ACHN (cell line): ENCODE measurements at regions not wholly inside any gene's neighbourhood (a gene's known extent, or its start where the extent isn't known, plus 50 kb on each side); places are given as distances from the start of the nearest gene placed in this dataset.

ENCODE experiments used
- DNase-seq: peaks from one replicate; pipeline ENCODE4 v3.0.0-alpha.2; 2015
- in situ Hi-C: cut with HindIII; loops from 2 replicates; pipeline ENCODE4 v1.10.0; 2017; ENCODE audit warnings: low sequenced_read_pairs, low pct_ligation_motif_present, low pct_unique_long_range_greater_than_20kb

DNA sequence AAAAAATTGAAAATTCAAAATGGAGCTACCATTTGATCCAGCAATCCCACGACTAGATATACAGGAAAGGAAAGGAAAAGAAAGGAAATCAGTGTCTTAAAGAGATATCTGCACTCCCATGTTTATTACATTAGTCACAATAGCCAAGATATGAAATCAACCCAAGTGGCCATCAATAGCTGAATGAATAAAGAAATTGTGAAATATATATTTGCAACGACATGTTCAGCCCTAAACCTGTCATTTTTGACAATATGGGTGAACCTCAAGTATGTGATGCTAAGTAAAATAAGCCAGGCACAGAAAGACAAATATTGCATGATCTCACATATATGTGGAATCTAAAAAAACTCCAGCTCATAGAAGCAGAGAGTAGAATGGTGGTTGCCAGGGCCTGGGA lies 155.1 kb downstream of the ANXA5 start:
- in situ Hi-C loops, result no loop called here
- no peak for DNase-seq

DNA sequence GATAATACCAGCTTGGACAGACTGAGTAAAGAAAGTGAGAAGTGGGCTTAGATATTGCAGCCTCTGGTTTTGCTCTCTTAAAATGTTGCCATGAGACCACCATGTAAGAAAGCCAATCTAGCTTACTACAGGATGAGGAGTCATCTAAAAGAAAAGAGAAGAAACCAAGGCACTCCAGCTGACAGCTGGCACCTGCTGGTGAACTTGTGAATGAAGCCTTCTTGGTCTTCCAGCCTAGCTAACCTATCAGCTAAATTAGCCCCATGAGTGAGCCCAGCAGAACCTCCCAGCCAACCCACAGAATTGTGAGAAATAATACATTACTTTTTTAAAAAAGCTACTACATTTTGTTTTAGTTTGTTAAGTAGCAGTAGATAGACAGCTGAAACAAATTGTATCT lies 154.5 kb upstream of the QRFPR start:
- no peak for DNase-seq
- in situ Hi-C loops, result no loop called here

- in situ Hi-C loops, result no loop called here
- DNase-seq, result no peak
Measured at GRCh38 chr4:121534187-121534586, 153.4 kb upstream of the QRFPR start.

- in situ Hi-C loops, result no loop called here
Measured at GRCh38 chr4:121526509-121526908, 145.7 kb upstream of the QRFPR start.

DNA sequence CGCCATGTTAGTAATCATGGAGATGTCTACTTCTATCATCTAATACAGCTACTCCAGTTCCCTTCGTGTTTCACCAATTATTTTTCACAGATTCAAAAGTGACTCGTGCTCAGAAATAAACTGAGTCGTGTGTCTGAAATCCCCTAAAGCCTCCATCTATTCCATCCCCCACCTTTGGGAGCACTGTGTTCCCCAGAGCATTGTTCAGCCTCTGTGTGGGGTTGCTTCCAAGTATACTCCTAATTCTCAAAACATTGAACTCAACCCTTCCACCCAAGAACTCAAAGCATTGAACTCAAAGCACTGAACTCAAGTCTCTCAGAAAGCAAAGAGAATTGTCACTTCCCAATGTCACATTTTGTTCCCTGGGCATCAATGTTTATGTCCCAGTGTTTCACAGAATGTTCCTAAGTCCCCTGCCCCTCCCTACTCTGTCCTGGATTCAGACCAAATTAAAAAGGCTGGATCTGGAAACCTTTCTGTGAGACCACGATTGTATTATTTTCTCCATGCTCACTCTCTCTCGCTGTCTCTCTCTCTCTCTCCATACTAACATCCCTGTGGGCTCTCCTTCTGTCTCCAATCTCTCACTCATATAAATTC lies 138.5 kb upstream of the QRFPR start:
- in situ Hi-C loops, result no loop called here
- no peak for DNase-seq

More at GRCh38 chr4:121526509-121526908, 145.7 kb upstream of the QRFPR start:
- no peak for DNase-seq

DNA sequence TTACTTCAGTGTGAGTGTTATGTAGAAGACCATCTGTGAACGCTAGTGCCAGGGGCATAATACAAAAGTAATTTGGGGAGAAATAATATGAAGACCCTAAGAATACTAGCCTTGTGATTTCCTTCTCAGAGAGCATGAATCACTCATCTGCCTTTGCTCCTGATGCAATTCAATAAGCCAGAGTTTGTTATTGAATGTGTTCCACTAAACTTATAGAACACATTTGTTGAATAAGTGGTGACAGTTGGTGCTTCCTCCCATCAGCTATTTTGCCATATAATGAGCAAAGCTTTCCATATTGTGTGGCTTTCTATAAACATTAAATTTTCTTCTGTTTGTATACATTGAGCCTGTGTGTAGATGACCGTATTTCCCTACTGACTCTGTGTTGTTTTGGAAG lies 136.4 kb upstream of the QRFPR start:
- DNase-seq, result no peak
- in situ Hi-C loops, result no loop called here

DNA sequence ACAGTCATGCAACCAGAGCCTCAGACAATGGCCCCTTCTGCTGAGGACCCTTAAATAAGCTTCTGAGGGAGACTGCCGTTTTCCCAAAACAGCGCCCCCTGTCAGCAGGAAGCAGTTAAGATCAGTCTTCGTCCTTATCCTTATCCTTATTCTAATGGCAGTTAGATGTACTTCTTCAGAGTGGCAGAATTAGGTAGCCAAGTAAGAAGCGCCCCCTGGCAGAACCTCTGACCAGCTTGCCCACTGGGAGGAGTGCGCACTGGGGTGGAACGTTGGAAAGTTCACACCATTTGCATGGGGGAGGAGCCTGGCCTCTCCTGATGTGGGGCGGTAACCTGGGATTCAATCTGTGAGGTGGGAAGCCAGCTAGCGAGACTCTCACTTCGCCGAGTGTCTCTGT lies 133.6 kb upstream of the QRFPR start:
- DNase-seq, result no peak
- in situ Hi-C loops, result no loop called here

DNA sequence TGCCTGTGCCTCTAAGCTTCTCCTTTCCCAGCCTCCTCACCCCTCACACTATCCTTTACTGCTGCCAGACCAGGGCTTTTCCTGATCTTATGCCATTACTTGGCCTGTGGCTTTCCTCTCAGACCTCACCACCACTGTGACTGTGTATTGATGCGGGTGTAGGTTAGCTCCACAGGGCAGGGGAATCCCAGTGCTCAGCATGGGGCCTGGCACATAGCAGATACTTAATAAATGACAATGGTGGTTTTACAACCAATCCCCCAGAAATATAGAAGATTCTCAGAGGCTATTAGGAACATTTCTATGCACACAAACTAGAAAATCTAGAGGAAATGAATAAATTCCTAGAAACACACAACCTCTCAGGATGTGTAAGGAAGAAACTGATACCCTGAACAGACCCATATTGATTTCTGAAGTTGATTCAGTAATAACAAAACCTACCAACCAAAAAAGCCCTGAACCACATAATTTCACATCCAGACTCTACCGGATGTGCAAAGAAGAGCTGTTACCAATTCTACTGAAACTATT lies 129.6 kb upstream of the QRFPR start:
- in situ Hi-C loops, result no loop called here
- DNase-seq, result no peak

GRCh38 chr4:121485190-121485804 lies 104.5 kb upstream of the QRFPR start:
- DNase-seq, result no peak
- in situ Hi-C loops, result no loop called here

- in situ Hi-C loops, result no loop called here
- peak; percentile 35 for DNase-seq
Measured at GRCh38 chr4:121484633-121485032, 103.8 kb upstream of the QRFPR start.

DNA sequence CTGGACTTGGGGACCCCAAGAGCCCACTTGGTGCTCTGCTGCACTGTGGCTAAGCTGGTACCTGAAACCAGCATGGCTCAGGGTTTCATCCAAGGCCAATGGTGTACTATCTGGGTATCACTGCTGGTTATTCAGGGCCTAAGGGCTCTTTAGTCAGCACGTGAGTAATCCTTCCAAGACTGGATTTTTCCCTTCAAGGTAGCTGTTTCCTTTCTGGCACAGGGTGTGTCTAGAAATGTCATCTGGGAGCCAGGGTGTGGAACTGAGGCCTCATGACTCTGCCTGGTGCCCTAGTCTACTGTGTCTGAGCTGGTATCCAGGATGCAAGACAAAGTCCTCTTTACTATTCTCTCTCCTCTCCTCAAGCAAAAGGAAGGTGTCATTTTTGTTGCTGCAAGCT lies 99.0 kb upstream of the QRFPR start:
- in situ Hi-C loops, result no loop called here
- DNase-seq, result no peak

GRCh38 chr4:121477480-121477879 lies 96.7 kb upstream of the QRFPR start:
- in situ Hi-C loops, result no loop called here

GRCh38 chr4:121477079-121477478 lies 96.3 kb upstream of the QRFPR start:
- DNase-seq, result no peak
- in situ Hi-C loops, result no loop called here

More at GRCh38 chr4:121477480-121477879, 96.7 kb upstream of the QRFPR start:
- no peak for DNase-seq

- in situ Hi-C loops, result no loop called here
- no peak for DNase-seq
Measured at GRCh38 chr4:121472937-121473721, 92.3 kb upstream of the QRFPR start.

DNA sequence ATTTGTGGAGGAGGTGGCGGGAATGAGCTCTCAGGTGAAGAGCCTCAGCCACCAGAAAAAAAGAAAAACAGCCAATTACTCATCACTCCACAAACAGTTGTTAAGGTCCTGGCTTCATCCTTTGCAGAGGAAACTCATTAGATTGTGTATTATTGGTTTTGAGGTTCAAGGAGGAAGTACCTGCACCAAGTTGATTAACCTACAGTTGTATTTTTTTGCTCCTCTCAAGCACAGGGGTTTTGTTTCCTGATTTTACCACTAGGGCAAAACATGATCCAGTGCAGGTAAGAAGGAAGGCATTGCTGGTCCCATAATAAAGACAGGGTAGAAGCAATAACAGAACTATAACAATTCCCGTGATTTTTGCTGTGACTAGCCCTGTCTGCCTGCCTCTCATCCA lies 84.0 kb upstream of the QRFPR start:
- in situ Hi-C loops, result no loop called here
- DNase-seq, result peak; percentile 53

DNA sequence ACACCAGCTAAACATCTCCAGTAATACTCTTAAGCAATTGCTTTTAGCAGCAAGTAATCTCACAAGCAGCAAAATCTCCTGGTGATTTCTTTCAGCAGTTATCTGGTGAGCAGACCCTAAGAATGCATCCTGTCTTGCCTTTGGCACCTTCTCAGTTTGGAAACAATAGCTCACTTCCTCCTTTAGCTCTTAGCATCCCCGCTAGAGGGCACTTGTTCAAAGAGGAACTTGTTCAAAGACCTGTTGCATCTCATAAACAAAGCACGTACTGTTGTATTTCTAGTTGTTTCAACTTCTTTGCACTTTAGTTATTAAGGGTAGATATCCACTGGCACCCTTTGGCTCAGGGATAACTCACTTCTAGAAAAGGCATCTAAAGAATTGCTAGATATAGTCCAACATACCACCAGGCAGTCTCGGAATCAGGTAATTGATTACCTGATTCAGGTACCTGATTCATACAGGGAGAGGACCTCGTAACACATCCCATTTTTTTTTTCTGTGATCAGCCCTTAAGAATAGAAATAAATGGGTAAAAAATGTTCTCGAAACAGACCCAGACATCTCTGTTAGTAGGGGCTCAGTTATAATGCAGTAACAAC lies 81.9 kb upstream of the QRFPR start:
- in situ Hi-C loops, result no loop called here
- DNase-seq, result peak; percentile 80

DNA sequence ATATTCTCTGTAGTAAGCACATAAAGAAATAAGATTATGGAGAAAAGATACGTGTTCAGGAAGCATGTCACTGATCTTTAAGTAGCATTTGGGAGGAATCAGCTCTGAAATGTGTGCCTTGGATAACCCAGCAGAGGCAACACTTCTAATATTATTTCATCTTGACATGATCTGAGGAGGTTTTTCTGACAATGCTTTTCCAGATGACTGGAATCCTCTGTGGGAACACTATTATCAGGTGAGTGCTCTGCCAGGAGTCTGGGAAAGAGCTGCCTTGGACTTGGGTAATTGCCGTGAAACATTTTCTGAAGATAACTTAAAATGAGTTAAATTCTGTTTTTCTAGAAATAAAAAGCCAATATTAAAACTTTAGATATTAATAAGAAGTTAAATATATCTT lies 78.2 kb upstream of the QRFPR start:
- in situ Hi-C loops, result no loop called here
- no peak for DNase-seq

DNA sequence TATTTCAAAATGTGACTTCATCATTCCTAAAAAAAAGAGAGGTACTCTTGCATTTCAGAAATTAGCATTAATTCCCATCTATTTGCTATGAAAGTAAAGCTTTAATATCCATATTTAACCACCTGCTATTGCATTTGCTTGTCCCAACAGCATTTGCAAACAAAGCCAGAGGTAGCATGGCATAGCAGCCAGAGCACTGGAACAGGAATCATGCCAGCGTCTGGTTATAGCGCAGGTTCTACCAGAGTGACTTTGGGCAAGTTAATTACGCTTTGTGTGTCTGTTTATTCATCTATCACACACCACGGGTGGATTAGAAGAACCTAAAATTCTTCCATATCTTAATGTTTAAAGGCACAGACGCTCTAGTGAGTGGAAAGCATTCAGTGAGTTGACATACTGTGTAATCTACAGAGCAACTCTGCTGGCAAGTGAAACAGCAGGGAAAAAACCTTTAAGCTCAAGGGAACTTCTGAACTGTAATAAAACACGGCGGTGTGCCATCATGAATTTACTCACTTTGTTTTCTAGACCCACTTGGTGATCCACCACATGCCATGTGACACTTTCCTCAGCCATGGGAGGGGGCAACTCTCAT lies 76.6 kb upstream of the QRFPR start:
- in situ Hi-C loops, result no loop called here

GRCh38 chr4:121455285-121455684 lies 74.5 kb upstream of the QRFPR start:
- no peak for DNase-seq
- in situ Hi-C loops, result no loop called here

More for the DNA sequence above, 76.6 kb upstream of the QRFPR start:
- no peak for DNase-seq
